ENCODE measurements at regions not wholly inside any gene's neighbourhood (a gene's known extent, or its start where the extent isn't known, plus 50 kb on each side); places are given as distances from the start of the nearest gene placed in this dataset.
A peak's percentile ranks its signal among the peaks of the same experiment; 100 is the strongest.

GRCh38 chr14:95609398-95609990, 74.6 kb downstream of the GLRX5 start:
- Histone ChIP-seq H3K4me1 (no peaks in the 10 kb centered on the region), H3K27ac (no peak overlapping the region), H3K4me3 (no peak overlapping the region), H3K27me3 (no peaks in the 10 kb centered on the region), H3K36me3 (ENCODE audit: low read depth, missing control alignments) (no peaks in the 10 kb centered on the region), H3K9me3 (no peaks in the 10 kb centered on the region)
- peak; percentile 64 for DNase-seq
- TF ChIP-seq POLR2A (IDR thresholded peaks at IDR 0.05) (no peak), CTCF (IDR thresholded peaks at IDR 0.05) (no peak)
- intact Hi-C loops (cut with DNase I; ENCODE audit: low total_unique reads) = no loop called here
- 45 to 65% methylated on average over 7 of the region's 7 CpGs for WGBS, 2 donors

- 60 to 76% methylated on average over 8 of the region's 8 CpGs for WGBS, 2 donors
- no peak overlapping the region for H3K4me3 ChIP-seq
- no peak overlapping the region for H3K27ac ChIP-seq
- intact Hi-C loops (cut with DNase I; ENCODE audit: low total_unique reads) = no loop called here
- TF ChIP-seq POLR2A (IDR thresholded peaks at IDR 0.05) (no peak), CTCF (IDR thresholded peaks at IDR 0.05) (no peak)
- no peaks in the 10 kb centered on the region for H3K4me1 ChIP-seq
- no peaks in the 10 kb centered on the region for H3K36me3 ChIP-seq (ENCODE audit: low read depth, missing control alignments)
- no peaks in the 10 kb centered on the region for H3K9me3 ChIP-seq
- no peaks in the 10 kb centered on the region for H3K27me3 ChIP-seq
- no peak for DNase-seq
Observed at GRCh38 chr14:95611293-95611880, 74.8 kb upstream of the TCL1B start.

GRCh38 chr14:95614349-95614748, 71.9 kb upstream of the TCL1B start:
- H3K36me3 ChIP-seq (ENCODE audit: low read depth, missing control alignments) = no peaks in the 10 kb centered on the region
- no peak overlapping the region for H3K27ac ChIP-seq
- intact Hi-C loops (cut with DNase I; ENCODE audit: low total_unique reads) = no loop called here
- no peaks in the 10 kb centered on the region for H3K27me3 ChIP-seq
- TF ChIP-seq POLR2A (IDR thresholded peaks at IDR 0.05) (no peak), CTCF (IDR thresholded peaks at IDR 0.05) (no peak)
- H3K9me3 ChIP-seq = no peaks in the 10 kb centered on the region
- WGBS, 2 donors = 91 to 96% methylated on average over 5 of the region's 5 CpGs
- H3K4me3 ChIP-seq = no peak overlapping the region
- H3K4me1 ChIP-seq = no peaks in the 10 kb centered on the region
- no peak for DNase-seq

GRCh38 chr14:95616745-95617144, 69.5 kb upstream of the TCL1B start:
- TF ChIP-seq CTCF (IDR thresholded peaks at IDR 0.05) (no peak), POLR2A (IDR thresholded peaks at IDR 0.05) (no peak)
- Histone ChIP-seq H3K27ac (no peak overlapping the region), H3K4me1 (no peaks in the 10 kb centered on the region), H3K27me3 (no peaks in the 10 kb centered on the region), H3K36me3 (ENCODE audit: low read depth, missing control alignments) (no peaks in the 10 kb centered on the region), H3K4me3 (no peak overlapping the region), H3K9me3 (no peaks in the 10 kb centered on the region)
- 22 to 35% methylated on average over 4 of the region's 4 CpGs for WGBS, 2 donors
- intact Hi-C loops (cut with DNase I; ENCODE audit: low total_unique reads) = no loop called here
- no peak for DNase-seq
